PC-9 (cell line): ENCODE measurements at regions not wholly inside any gene's neighbourhood (a gene's known extent, or its start where the extent isn't known, plus 50 kb on each side); places are given as distances from the start of the nearest gene placed in this dataset.

Experiments
- CTCF ChIP-seq: fragments of 200-600 bp; sonication (generic); conservative IDR thresholded peaks from 2 replicates; pipeline ENCODE4 v1.6.1; 2017; ENCODE audit warnings: mixed run types, antibody characterized with exemption, mild to moderate bottlenecking, moderate library complexity
- EZH2 ChIP-seq: fragments of 200-600 bp; sonication (generic); IDR thresholded peaks from 2 replicates; pipeline ENCODE4 v1.8.0; 2017; ENCODE audit warnings: antibody characterized with exemption, low read depth

DNA sequence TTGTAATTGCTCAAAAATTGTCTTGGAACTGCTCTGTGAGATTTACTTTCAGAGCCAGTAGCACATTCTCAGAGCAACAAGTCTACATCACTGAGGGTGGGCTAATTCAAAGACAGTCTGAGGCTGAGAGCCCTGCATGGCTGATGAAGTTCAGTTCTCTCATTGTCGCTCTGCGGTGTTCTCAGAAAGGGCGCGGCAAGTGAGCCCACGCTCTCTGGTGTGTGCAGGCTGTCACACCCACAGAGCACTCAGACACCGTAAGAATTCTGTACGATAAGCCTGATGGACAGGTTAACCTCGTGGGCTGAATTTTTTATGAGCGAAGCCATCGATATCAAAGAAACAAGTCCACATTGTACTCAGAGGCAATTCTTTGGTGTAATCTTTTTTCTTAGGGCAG, 557.8 kb downstream of the HACE1 start:
- TF ChIP-seq EZH2, result no peak
- TF ChIP-seq CTCF, result no peak
